GM13976 (cell line): ENCODE measurements at regions not wholly inside any gene's neighbourhood (a gene's known extent, or its start where the extent isn't known, plus 50 kb on each side); places are given as distances from the start of the nearest gene placed in this dataset.

ENCODE experiments used
- DNase-seq: peaks from one replicate; pipeline ENCODE4 v3.0.0; 2012; ENCODE audit warnings: low spot score
- in situ Hi-C: fragments of 300-500 bp; cut with MboI; formaldehyde crosslinking; loops from one replicate; pipeline ENCODE4 v1.12.0; 2022; ENCODE audit warnings: low sequenced_read_pairs, mixed read lengths, inconsistent platforms; ENCODE audit not compliant: unreplicated experiment
- TF ChIP-seq, protein P1 (sequence below): IDR thresholded peaks from 2 replicates; pipeline ENCODE4 v1.5.1; 2012; ENCODE audit warnings: borderline replicate concordance, mild to moderate bottlenecking; ENCODE audit not compliant: insufficient read depth; ENCODE audit errors: extremely low read depth, missing control alignments, control extremely low read depth

DNA sequence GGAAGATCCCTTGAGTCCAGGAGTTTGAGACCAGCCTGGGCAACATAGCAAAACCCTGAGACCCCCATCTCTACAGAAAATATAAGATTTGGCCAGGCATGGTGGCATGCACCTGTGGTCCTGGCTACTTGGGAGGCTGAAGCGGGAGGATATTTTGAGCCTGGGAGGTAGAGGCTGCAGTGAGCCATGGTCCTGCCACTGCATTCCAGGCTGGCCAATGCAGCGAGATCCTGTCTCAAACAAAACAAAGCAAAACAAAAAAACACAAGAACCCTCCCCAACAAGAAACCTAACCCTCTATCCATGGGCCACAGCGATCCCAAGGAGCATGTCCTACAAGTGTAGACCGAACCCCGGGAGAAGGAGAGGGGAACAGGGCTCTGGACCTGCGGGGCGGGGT lies 133.3 kb downstream of the MGAT5B start:
- in situ Hi-C loops: no loop called here
- DNase-seq: no peak
- TF ChIP-seq, protein P1, sequence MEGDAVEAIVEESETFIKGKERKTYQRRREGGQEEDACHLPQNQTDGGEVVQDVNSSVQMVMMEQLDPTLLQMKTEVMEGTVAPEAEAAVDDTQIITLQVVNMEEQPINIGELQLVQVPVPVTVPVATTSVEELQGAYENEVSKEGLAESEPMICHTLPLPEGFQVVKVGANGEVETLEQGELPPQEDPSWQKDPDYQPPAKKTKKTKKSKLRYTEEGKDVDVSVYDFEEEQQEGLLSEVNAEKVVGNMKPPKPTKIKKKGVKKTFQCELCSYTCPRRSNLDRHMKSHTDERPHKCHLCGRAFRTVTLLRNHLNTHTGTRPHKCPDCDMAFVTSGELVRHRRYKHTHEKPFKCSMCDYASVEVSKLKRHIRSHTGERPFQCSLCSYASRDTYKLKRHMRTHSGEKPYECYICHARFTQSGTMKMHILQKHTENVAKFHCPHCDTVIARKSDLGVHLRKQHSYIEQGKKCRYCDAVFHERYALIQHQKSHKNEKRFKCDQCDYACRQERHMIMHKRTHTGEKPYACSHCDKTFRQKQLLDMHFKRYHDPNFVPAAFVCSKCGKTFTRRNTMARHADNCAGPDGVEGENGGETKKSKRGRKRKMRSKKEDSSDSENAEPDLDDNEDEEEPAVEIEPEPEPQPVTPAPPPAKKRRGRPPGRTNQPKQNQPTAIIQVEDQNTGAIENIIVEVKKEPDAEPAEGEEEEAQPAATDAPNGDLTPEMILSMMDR: no peak

DNA sequence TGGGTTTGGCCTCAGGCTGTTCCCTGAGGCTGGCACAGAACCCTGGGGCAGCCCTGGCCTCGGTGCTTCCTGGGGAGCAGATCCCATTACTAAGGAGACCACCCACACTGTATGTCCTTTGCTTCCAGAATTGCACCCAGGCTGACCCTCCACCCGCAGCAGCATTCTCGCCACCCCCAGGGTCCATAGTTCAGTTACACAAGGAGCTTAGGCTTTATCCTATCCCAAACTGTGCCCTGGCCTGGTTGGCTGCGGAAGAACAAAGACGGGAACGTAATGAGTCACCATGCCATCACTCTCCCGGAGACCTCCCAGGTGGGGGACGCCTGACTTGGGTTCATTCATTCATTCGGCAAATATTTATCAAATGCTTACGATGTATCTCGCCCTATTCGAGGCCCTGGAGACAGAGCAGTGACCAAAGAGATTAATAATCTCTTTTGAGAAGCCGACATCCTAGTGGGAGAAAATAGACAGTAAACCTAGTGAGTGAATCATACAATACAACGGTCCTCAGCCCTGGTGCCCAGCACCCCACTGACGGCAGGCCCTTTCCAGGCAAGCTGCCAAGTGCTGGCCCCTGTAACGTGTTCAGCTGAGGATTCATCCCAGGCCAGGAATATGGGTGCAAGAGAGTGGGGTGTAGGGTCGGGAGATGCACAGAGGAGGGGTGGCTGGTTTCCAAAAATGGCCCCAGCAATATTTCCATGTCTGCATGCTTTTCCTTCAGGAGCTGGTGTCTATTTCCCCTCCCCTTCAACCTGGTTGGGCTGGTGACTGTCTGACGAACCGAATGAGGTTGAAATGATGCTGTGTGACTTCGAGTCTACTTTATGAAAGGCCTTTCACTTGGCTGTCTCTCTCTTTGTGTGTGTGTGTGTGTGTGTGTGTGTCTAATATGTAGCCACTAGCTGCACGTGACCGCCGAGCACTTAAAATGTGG lies 134.2 kb downstream of the MGAT5B start:
- no peak for DNase-seq
- TF ChIP-seq, protein P1: no peak
- in situ Hi-C loops: no loop called here

DNA sequence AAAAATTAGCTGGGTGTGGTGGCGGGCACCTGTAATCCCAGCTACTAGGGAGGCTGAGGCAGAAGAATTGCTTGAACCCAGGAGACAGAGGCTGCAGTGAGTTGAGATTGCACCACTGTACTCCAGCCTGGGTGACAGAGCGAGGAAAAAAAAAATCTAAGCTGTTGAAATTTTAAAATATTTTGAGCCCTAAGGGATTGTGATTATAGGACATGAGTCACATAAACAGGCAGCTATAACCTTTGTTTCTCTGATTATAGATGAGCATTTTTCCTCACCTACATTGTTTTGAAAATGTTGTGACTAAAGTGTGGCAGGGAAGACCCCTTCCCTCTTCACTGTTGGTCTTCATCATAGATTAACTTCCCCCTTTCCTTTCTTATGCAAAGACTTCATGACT lies 135.5 kb downstream of the MGAT5B start:
- no peak for DNase-seq
- TF ChIP-seq, protein P1: no peak
- in situ Hi-C loops: no loop called here

- TF ChIP-seq, protein P1: no peak
- in situ Hi-C loops: no loop called here
- DNase-seq: no peak
These were observed 133.7 kb upstream of the SEC14L1 start for GRCh38 chr17:77006971-77007649.

DNA sequence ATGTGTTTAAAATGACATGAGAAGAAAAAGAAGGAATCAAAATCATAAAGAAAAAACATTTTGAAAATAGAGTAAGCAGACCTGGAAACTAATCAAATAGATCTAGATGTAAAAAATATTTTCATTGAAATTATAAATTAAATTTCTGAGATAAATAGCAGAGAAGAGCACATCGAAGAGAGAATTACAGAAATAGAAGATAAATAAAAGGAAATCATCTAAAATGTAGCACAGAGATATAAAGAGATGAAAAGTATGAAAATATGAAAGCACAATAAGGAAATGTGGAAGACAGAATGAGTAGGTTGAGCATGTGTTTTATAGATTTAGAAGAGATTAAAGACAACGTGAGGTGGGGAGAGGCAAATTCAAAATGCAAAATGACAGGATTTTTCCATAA lies 130.9 kb upstream of the SEC14L1 start:
- no peak for DNase-seq
- in situ Hi-C loops: no loop called here
- TF ChIP-seq, protein P1: no peak

DNA sequence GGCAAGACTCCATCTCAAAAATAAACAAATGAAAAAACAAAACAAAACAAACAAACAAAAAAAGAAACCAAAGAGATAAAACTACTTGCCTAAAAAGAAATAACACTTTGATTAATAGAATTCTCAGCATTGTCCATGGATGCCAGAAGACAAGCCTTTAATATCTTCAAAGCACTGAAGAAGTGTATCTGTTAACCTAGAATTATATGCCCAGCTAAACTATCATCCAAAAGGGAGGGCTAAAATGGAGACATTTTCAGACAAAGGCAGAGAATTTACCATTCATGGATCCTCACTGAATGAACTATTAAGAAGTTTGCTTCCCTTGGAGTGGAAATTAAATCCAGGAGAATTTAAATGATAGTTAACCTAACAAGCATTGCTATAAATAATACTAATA lies 130.1 kb upstream of the SEC14L1 start:
- DNase-seq: no peak
- in situ Hi-C loops: no loop called here
- TF ChIP-seq, protein P1: no peak
